ENCODE measurements at regions not wholly inside any gene's neighbourhood (a gene's known extent, or its start where the extent isn't known, plus 50 kb on each side); places are given as distances from the start of the nearest gene placed in this dataset.

- peak; percentile 49 to 88 for DNase-seq
- Histone ChIP-seq H3K4me3 (ENCODE audit: low read depth in 1 of 3, low read length in 3 of 3) (no peak overlapping the region), H3K27me3 (ENCODE audit: control insufficient read depth in 3 of 3, insufficient read depth in 3 of 3, low read length in 3 of 3) (no peaks in the 10 kb centered on the region), H3K4me1 (ENCODE audit: control insufficient read depth in 3 of 3, insufficient read depth in 2 of 3, low read depth in 1 of 3, low read length in 2 of 3) (peaks cover 0 to 20% (median 0%) of the 10 kb centered on the region in 3 donors), H3K9me3 (ENCODE audit: control insufficient read depth in 2 of 2, insufficient read depth in 1 of 2, low read depth in 1 of 2, low read length in 1 of 2) (no peaks in the 10 kb centered on the region), H3K27ac (ENCODE audit: low read depth in 1 of 3, low read length in 2 of 3) (peak overlapping the region in 1 of 3 donors; percentile 47), H3K36me3 (ENCODE audit: control insufficient read depth in 3 of 3, insufficient read depth in 2 of 3, low read depth in 1 of 3, low read length in 3 of 3) (no peaks in the 10 kb centered on the region)
- no peak for FAIRE-seq
- WGBS, 3 donors, result 16 to 39% (median 33%) methylated on average over 6 of the region's 6 CpGs
These were observed 386.1 kb upstream of the KIF2A start for GRCh38 chr5:61919920-61920319.

- DNase-seq, result no peak
- Histone ChIP-seq H3K27ac (ENCODE audit: low read depth in 1 of 3, low read length in 2 of 3) (no peak overlapping the region), H3K27me3 (ENCODE audit: control insufficient read depth in 3 of 3, insufficient read depth in 3 of 3, low read length in 3 of 3) (no peaks in the 10 kb centered on the region), H3K9me3 (ENCODE audit: control insufficient read depth in 2 of 2, insufficient read depth in 1 of 2, low read depth in 1 of 2, low read length in 1 of 2) (no peaks in the 10 kb centered on the region), H3K36me3 (ENCODE audit: control insufficient read depth in 3 of 3, insufficient read depth in 2 of 3, low read depth in 1 of 3, low read length in 3 of 3) (no peaks in the 10 kb centered on the region), H3K4me1 (ENCODE audit: control insufficient read depth in 3 of 3, insufficient read depth in 2 of 3, low read depth in 1 of 3, low read length in 2 of 3) (peaks cover 0 to 15% (median 0%) of the 10 kb centered on the region in 3 donors), H3K4me3 (ENCODE audit: low read depth in 1 of 3, low read length in 3 of 3) (no peak overlapping the region)
- WGBS, 3 donors, result 76 to 87% (median 83%) methylated on average over 1 of the region's 1 CpG
- no peak for FAIRE-seq
These were observed 381.8 kb upstream of the KIF2A start for GRCh38 chr5:61924251-61924650.

GRCh38 chr5:61926911-61927310, 379.1 kb upstream of the KIF2A start:
- peaks cover 0 to 4% (median 0%) of the 10 kb centered on the region in 3 donors for H3K4me1 ChIP-seq (ENCODE audit: control insufficient read depth in 3 of 3, insufficient read depth in 2 of 3, low read depth in 1 of 3, low read length in 2 of 3)
- DNase-seq, result no peak
- no peaks in the 10 kb centered on the region for H3K27me3 ChIP-seq (ENCODE audit: control insufficient read depth in 3 of 3, insufficient read depth in 3 of 3, low read length in 3 of 3)
- H3K36me3 ChIP-seq (ENCODE audit: control insufficient read depth in 3 of 3, insufficient read depth in 2 of 3, low read depth in 1 of 3, low read length in 3 of 3), result no peaks in the 10 kb centered on the region
- no peaks in the 10 kb centered on the region for H3K9me3 ChIP-seq (ENCODE audit: control insufficient read depth in 2 of 2, insufficient read depth in 1 of 2, low read depth in 1 of 2, low read length in 1 of 2)
- peak overlapping the region in 1 of 3 donors; percentile 9 for H3K27ac ChIP-seq (ENCODE audit: low read depth in 1 of 3, low read length in 2 of 3)
- FAIRE-seq, result no peak
- no peak overlapping the region for H3K4me3 ChIP-seq (ENCODE audit: low read depth in 1 of 3, low read length in 3 of 3)

GRCh38 chr5:61931236-61931635, 374.8 kb upstream of the KIF2A start:
- Histone ChIP-seq H3K9me3 (ENCODE audit: control insufficient read depth in 2 of 2, insufficient read depth in 1 of 2, low read depth in 1 of 2, low read length in 1 of 2) (no peaks in the 10 kb centered on the region), H3K4me1 (ENCODE audit: control insufficient read depth in 3 of 3, insufficient read depth in 2 of 3, low read depth in 1 of 3, low read length in 2 of 3) (peaks cover 0 to 4% (median 0%) of the 10 kb centered on the region in 3 donors), H3K27ac (ENCODE audit: low read depth in 1 of 3, low read length in 2 of 3) (no peak overlapping the region), H3K36me3 (ENCODE audit: control insufficient read depth in 3 of 3, insufficient read depth in 2 of 3, low read depth in 1 of 3, low read length in 3 of 3) (no peaks in the 10 kb centered on the region), H3K27me3 (ENCODE audit: control insufficient read depth in 3 of 3, insufficient read depth in 3 of 3, low read length in 3 of 3) (no peaks in the 10 kb centered on the region), H3K4me3 (ENCODE audit: low read depth in 1 of 3, low read length in 3 of 3) (no peak overlapping the region)
- no peak for DNase-seq
- no peak for FAIRE-seq

GRCh38 chr5:61933787-61934626, 372.0 kb upstream of the KIF2A start:
- Histone ChIP-seq H3K27me3 (ENCODE audit: control insufficient read depth in 3 of 3, insufficient read depth in 3 of 3, low read length in 3 of 3) (no peaks in the 10 kb centered on the region), H3K36me3 (ENCODE audit: control insufficient read depth in 3 of 3, insufficient read depth in 2 of 3, low read depth in 1 of 3, low read length in 3 of 3) (no peaks in the 10 kb centered on the region), H3K9me3 (ENCODE audit: control insufficient read depth in 2 of 2, insufficient read depth in 1 of 2, low read depth in 1 of 2, low read length in 1 of 2) (no peaks in the 10 kb centered on the region), H3K27ac (ENCODE audit: low read depth in 1 of 3, low read length in 2 of 3) (no peak overlapping the region), H3K4me1 (ENCODE audit: control insufficient read depth in 3 of 3, insufficient read depth in 2 of 3, low read depth in 1 of 3, low read length in 2 of 3) (no peaks in the 10 kb centered on the region), H3K4me3 (ENCODE audit: low read depth in 1 of 3, low read length in 3 of 3) (no peak overlapping the region)
- 40 to 49% (median 44%) methylated on average over 4 of the region's 4 CpGs for WGBS, 3 donors
- DNase-seq (peak; percentile 64 to 80), FAIRE-seq (no peak)

- H3K4me3 ChIP-seq (ENCODE audit: low read depth in 1 of 3, low read length in 3 of 3), result no peak overlapping the region
- H3K27me3 ChIP-seq (ENCODE audit: control insufficient read depth in 3 of 3, insufficient read depth in 3 of 3, low read length in 3 of 3), result no peaks in the 10 kb centered on the region
- H3K9me3 ChIP-seq (ENCODE audit: control insufficient read depth in 2 of 2, insufficient read depth in 1 of 2, low read depth in 1 of 2, low read length in 1 of 2), result no peaks in the 10 kb centered on the region
- H3K4me1 ChIP-seq (ENCODE audit: control insufficient read depth in 3 of 3, insufficient read depth in 2 of 3, low read depth in 1 of 3, low read length in 2 of 3), result peaks cover 0 to 12% (median 0%) of the 10 kb centered on the region in 3 donors
- 40 to 59% (median 41%) methylated on average over 1 of the region's 1 CpG for WGBS, 3 donors
- no peak overlapping the region for H3K27ac ChIP-seq (ENCODE audit: low read depth in 1 of 3, low read length in 2 of 3)
- no peaks in the 10 kb centered on the region for H3K36me3 ChIP-seq (ENCODE audit: control insufficient read depth in 3 of 3, insufficient read depth in 2 of 3, low read depth in 1 of 3, low read length in 3 of 3)
- DNase-seq (no peak), FAIRE-seq (no peak)
These were observed 364.4 kb upstream of the KIF2A start for GRCh38 chr5:61941637-61942036.

- WGBS, 3 donors, result 84 to 95% (median 91%) methylated on average over 1 of the region's 2 CpGs
These were observed 363.4 kb upstream of the KIF2A start for GRCh38 chr5:61942462-61943049.

GRCh38 chr5:61943713-61944112, 362.3 kb upstream of the KIF2A start:
- no peak for FAIRE-seq
- no peak overlapping the region for H3K4me3 ChIP-seq (ENCODE audit: low read depth in 1 of 3, low read length in 3 of 3)
- WGBS, 3 donors, result 12 to 58% (median 32%) methylated on average over 2 of the region's 2 CpGs
- no peaks in the 10 kb centered on the region for H3K36me3 ChIP-seq (ENCODE audit: control insufficient read depth in 3 of 3, insufficient read depth in 2 of 3, low read depth in 1 of 3, low read length in 3 of 3)
- H3K4me1 ChIP-seq (ENCODE audit: control insufficient read depth in 3 of 3, insufficient read depth in 2 of 3, low read depth in 1 of 3, low read length in 2 of 3), result peaks cover 0 to 12% (median 0%) of the 10 kb centered on the region in 3 donors
- no peak overlapping the region for H3K27ac ChIP-seq (ENCODE audit: low read depth in 1 of 3, low read length in 2 of 3)
- no peaks in the 10 kb centered on the region for H3K9me3 ChIP-seq (ENCODE audit: control insufficient read depth in 2 of 2, insufficient read depth in 1 of 2, low read depth in 1 of 2, low read length in 1 of 2)
- peak in 1 of 2 donors; percentile 36 for DNase-seq
- H3K27me3 ChIP-seq (ENCODE audit: control insufficient read depth in 3 of 3, insufficient read depth in 3 of 3, low read length in 3 of 3), result no peaks in the 10 kb centered on the region

More at GRCh38 chr5:61942462-61943049, 363.4 kb upstream of the KIF2A start:
- Histone ChIP-seq H3K9me3 (ENCODE audit: control insufficient read depth in 2 of 2, insufficient read depth in 1 of 2, low read depth in 1 of 2, low read length in 1 of 2) (no peaks in the 10 kb centered on the region), H3K27ac (ENCODE audit: low read depth in 1 of 3, low read length in 2 of 3) (no peak overlapping the region), H3K4me3 (ENCODE audit: low read depth in 1 of 3, low read length in 3 of 3) (no peak overlapping the region), H3K36me3 (ENCODE audit: control insufficient read depth in 3 of 3, insufficient read depth in 2 of 3, low read depth in 1 of 3, low read length in 3 of 3) (no peaks in the 10 kb centered on the region), H3K4me1 (ENCODE audit: control insufficient read depth in 3 of 3, insufficient read depth in 2 of 3, low read depth in 1 of 3, low read length in 2 of 3) (peaks cover 0 to 12% (median 0%) of the 10 kb centered on the region in 3 donors), H3K27me3 (ENCODE audit: control insufficient read depth in 3 of 3, insufficient read depth in 3 of 3, low read length in 3 of 3) (no peaks in the 10 kb centered on the region)
- DNase-seq (no peak), FAIRE-seq (no peak)

All from small intestine (tissue), 7 donors.